ENCODE measurements at regions not wholly inside any gene's neighbourhood (a gene's known extent, or its start where the extent isn't known, plus 50 kb on each side); places are given as distances from the start of the nearest gene placed in this dataset.
"Not testable (repeated sequence)": the region's sequence is repeated elsewhere in the genome, so short reads cannot be mapped to it uniquely, and the experiment has no call there.

DNA sequence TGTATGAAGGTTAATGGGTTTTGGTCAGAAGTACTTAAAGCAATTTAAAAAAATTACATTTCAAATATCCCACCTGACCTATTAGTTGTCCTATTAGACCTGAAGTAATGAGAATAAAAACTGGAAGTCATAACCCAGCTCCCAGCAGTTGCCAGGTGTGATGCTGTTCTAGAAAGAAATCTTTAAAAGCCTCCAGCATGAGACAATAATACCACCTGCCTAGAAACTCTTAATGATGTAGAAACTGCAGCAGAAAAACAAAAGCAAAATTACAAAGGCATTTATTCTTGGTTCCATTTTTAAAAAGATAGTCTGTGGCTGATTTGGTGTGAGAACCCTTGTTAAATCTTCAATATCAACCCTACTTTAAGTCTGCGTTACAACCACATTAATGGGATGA, 1137.7 kb upstream of the TENM3 start:
- H2AFZ ChIP-seq (ENCODE audit: low read depth, low read length) = no peak overlapping the region

DNA sequence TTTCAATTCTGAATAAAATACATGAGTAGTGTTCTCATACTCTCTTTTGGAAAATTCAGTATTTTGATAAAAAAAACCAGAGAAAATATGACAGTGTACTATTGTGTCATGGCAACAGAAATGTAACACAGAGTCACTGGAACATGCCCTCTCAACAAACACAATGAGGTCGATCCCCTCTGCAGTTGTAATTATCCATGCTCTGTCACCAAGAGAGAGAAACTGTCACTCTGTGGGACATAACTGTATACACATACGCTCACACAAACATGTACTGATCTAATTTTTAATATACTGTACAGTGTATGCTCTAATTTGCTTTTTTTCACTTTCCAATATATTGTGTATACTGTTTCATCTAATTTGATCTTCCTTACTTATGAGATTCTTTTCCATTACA, 1136.8 kb upstream of the TENM3 start:
- H3K9me3 ChIP-seq (ENCODE audit: low read length) = no peaks in the 10 kb centered on the region
- H3K4me1 ChIP-seq (ENCODE audit: insufficient read depth, low read length) = no peaks in the 10 kb centered on the region
- no peaks in the 10 kb centered on the region for H3K27me3 ChIP-seq (ENCODE audit: insufficient read depth, low read length)
- no peak overlapping the region for H3K4me3 ChIP-seq (ENCODE audit: low read length)
- H3K36me3 ChIP-seq (ENCODE audit: insufficient read depth, low read length) = no peaks in the 10 kb centered on the region
- no peak overlapping the region for H2AFZ ChIP-seq (ENCODE audit: low read depth, low read length)

More for the DNA sequence above, 1137.7 kb upstream of the TENM3 start:
- H3K4me1 ChIP-seq (ENCODE audit: insufficient read depth, low read length) = no peaks in the 10 kb centered on the region
- H3K4me3 ChIP-seq (ENCODE audit: low read length) = no peak overlapping the region
- no peaks in the 10 kb centered on the region for H3K27me3 ChIP-seq (ENCODE audit: insufficient read depth, low read length)
- no peaks in the 10 kb centered on the region for H3K9me3 ChIP-seq (ENCODE audit: low read length)
- H3K36me3 ChIP-seq (ENCODE audit: insufficient read depth, low read length) = no peaks in the 10 kb centered on the region

DNA sequence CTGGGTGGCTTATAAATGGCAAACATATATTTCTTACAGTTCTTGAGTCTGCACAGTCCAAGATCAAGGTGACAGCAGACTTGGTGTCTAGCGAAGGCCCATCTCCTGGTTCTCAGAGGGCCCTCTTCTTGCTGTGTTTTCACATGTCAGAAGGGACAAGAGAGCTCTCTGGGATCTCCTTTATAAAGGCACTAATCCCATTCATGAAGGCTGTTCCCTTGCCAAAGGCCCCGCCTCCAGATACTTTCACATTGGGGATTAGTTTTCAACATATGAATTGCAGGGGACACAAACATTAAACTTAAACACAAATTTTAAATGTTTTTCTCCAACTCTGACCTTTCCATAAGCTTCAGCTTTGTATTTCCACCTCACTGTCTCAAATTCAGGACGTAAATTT, 1135.0 kb upstream of the TENM3 start:
- no peaks in the 10 kb centered on the region for H3K4me1 ChIP-seq (ENCODE audit: insufficient read depth, low read length)
- H2AFZ ChIP-seq (ENCODE audit: low read depth, low read length) = no peak overlapping the region
- H3K36me3 ChIP-seq (ENCODE audit: insufficient read depth, low read length) = no peaks in the 10 kb centered on the region
- H3K9me3 ChIP-seq (ENCODE audit: low read length) = no peaks in the 10 kb centered on the region
- no peak overlapping the region for H3K4me3 ChIP-seq (ENCODE audit: low read length)
- H3K27me3 ChIP-seq (ENCODE audit: insufficient read depth, low read length) = no peaks in the 10 kb centered on the region

DNA sequence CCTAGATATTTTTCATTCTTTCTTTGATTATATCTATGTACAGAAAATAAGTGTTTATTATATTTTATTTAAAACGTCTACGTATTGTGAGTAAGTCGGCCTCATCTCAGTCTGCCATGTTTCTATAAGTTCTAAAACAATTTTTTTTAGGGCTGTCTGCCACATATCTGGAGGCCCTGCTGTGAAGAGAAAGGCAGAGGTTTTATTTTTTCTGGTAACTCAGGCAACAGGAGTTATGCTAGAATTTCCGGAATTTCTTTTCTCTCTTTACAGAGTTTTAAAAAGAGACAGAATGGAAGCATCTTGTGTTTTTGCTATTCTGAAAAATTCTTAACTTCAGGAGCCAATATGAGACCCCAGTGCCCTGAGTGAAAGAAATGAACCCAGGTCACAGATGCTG, 1124.0 kb upstream of the TENM3 start:
- Histone ChIP-seq H3K4me3 (ENCODE audit: low read length) (no peak overlapping the region), H3K27me3 (ENCODE audit: insufficient read depth, low read length) (no peaks in the 10 kb centered on the region), H3K4me1 (ENCODE audit: insufficient read depth, low read length) (peaks cover 18% of the 10 kb centered on the region), H3K36me3 (ENCODE audit: insufficient read depth, low read length) (no peaks in the 10 kb centered on the region), H3K9me3 (ENCODE audit: low read length) (no peaks in the 10 kb centered on the region), H2AFZ (ENCODE audit: low read depth, low read length) (no peak overlapping the region)

DNA sequence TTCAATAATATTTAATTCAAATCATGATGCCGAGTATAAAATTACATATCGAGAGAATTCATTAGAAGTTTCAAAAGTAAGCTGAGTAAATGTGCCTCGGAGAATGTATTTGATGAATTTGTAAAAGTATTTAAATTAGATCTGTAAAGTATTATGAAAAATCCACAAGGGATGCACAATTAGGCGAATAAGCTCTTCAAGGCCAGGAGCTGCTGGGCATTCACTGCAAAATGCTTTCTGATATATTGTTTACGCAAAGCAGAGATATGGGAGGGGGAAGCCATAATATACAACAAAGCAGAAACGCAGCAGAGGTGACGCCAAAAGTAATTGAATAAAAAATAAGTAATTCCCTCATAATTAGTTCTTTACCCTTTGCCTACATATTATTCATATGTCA, 1121.5 kb upstream of the TENM3 start:
- Histone ChIP-seq H3K9me3 (ENCODE audit: low read length) (no peaks in the 10 kb centered on the region), H3K27me3 (ENCODE audit: insufficient read depth, low read length) (no peaks in the 10 kb centered on the region), H3K36me3 (ENCODE audit: insufficient read depth, low read length) (no peaks in the 10 kb centered on the region), H2AFZ (ENCODE audit: low read depth, low read length) (no peak overlapping the region), H3K4me1 (ENCODE audit: insufficient read depth, low read length) (peaks cover 18% of the 10 kb centered on the region), H3K4me3 (ENCODE audit: low read length) (no peak overlapping the region)

DNA sequence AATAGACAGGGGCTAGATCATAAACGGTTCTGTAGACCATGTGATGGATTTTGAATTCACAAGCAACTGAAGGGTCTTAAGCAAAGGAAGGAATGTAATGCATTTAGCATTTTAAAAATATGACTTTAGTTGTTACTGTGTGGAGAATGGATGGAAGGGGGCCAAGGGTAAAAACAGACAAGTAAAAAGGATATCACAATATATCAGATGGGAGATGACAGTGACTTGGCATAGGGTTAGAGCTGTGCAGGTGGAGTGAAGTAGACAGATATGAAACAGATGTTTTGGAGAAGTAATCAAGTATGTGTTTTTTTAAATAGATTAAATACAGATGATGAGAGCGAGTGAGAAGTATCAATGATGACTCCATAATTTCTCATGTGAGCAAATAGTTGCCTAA, 1116.0 kb upstream of the TENM3 start:
- Histone ChIP-seq H3K36me3 (ENCODE audit: insufficient read depth, low read length) (no peaks in the 10 kb centered on the region), H3K27me3 (ENCODE audit: insufficient read depth, low read length) (no peaks in the 10 kb centered on the region), H2AFZ (ENCODE audit: low read depth, low read length) (peak overlapping the region; percentile 38), H3K4me3 (ENCODE audit: low read length) (no peak overlapping the region), H3K4me1 (ENCODE audit: insufficient read depth, low read length) (peaks cover 10% of the 10 kb centered on the region), H3K9me3 (ENCODE audit: low read length) (no peaks in the 10 kb centered on the region)

DNA sequence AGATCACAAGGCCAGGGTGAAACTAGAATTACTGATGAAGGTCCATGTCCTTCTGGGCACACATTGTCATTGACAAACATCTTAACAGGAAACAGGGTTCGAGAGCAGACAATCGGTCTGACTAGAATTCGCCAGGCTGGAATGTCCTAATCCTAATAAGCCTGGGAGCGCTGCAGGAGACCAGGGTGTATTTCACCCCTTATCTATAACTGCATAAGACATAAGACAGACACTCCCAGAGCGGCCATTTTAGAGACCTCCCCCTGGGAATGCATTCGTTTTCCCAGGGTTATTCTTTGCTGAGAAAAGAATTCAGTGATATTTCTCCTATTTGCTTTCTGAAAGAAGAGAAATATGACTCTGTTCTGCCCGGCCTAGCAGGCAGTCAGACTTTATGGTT, 1112.9 kb upstream of the TENM3 start:
- not testable (repeated sequence) for H3K36me3 ChIP-seq (ENCODE audit: insufficient read depth, low read length); H2AFZ ChIP-seq (ENCODE audit: low read depth, low read length); H3K9me3 ChIP-seq (ENCODE audit: low read length); H3K4me3 ChIP-seq (ENCODE audit: low read length); H3K27me3 ChIP-seq (ENCODE audit: insufficient read depth, low read length)
- peaks cover 10% of the 10 kb centered on the region for H3K4me1 ChIP-seq (ENCODE audit: insufficient read depth, low read length)

DNA sequence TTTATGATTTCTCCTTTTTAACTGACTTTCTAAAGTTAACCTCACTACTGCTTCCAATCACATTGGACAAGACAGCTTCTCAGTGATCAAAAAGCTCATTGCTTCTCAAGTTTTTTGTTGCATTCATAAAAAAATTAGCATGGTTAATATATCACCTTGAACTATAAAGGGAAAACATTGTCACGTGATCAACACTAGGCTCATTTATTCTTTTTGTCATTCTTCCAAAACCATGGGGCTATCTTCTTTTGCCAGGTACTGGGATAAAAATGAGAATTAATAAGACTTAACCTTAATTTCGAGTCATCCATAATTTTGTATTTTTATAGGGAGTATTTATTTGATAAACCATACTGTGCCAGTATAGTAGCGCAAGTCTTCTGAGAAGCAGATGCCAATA, 1105.9 kb upstream of the TENM3 start:
- Histone ChIP-seq H3K9me3 (ENCODE audit: low read length) (no peaks in the 10 kb centered on the region), H3K27me3 (ENCODE audit: insufficient read depth, low read length) (no peaks in the 10 kb centered on the region), H3K4me3 (ENCODE audit: low read length) (no peak overlapping the region), H2AFZ (ENCODE audit: low read depth, low read length) (no peak overlapping the region), H3K36me3 (ENCODE audit: insufficient read depth, low read length) (no peaks in the 10 kb centered on the region), H3K4me1 (ENCODE audit: insufficient read depth, low read length) (no peaks in the 10 kb centered on the region)

DNA sequence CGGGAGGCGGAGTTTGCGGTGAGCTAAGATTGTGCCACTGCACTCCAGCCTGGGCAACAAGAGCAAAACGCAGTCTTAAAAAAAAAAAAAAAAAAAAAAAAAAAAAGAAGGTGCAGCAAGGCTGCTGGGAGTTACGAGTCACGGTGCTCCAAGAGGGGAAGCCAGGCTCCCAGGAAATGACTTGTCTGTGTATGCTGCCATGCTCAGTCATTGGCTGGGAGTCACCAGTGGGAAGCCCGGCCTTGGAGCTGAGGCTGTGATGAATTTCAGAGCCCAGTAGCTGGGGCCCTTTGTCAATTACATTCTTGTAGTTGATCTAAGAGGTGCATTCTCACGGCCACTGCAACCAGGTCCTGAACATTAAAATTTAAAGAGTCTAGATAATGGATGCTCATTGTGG, 1105.1 kb upstream of the TENM3 start:
- H3K36me3 ChIP-seq (ENCODE audit: insufficient read depth, low read length) = no peaks in the 10 kb centered on the region
- no peaks in the 10 kb centered on the region for H3K9me3 ChIP-seq (ENCODE audit: low read length)
- H3K4me3 ChIP-seq (ENCODE audit: low read length) = no peak overlapping the region
- H3K27me3 ChIP-seq (ENCODE audit: insufficient read depth, low read length) = no peaks in the 10 kb centered on the region
- no peaks in the 10 kb centered on the region for H3K4me1 ChIP-seq (ENCODE audit: insufficient read depth, low read length)
- H2AFZ ChIP-seq (ENCODE audit: low read depth, low read length) = no peak overlapping the region

DNA sequence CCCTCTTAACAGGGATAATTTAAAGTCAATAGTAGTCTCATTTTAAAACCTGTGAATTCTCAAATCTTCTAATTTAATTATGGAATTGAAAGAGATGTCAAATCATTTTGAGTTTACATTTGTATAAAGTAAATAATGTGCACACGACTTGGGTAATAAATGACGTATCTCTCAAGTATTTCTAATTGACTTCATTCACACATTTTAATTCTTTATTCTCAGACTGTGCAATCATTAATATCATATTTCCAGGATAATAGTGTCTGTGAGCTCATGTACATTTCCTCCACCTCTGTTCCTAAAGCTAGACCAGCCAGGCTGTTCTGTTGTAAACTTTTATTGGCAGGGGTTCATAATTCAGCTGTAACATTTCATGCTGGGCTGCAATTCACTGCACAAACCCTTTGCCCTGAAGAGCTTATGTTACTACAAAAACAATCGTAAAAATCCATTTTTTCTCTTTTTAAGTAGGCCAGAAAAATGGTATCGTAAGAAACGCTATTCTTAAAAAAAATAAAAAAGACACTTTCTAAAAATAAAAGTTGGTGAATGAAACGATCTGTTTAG, 1103.1 kb upstream of the TENM3 start:
- Histone ChIP-seq H3K9me3 (ENCODE audit: low read length) (no peaks in the 10 kb centered on the region), H3K4me3 (ENCODE audit: low read length) (no peak overlapping the region), H3K27me3 (ENCODE audit: insufficient read depth, low read length) (no peaks in the 10 kb centered on the region), H3K4me1 (ENCODE audit: insufficient read depth, low read length) (no peaks in the 10 kb centered on the region), H3K36me3 (ENCODE audit: insufficient read depth, low read length) (no peaks in the 10 kb centered on the region), H2AFZ (ENCODE audit: low read depth, low read length) (no peak overlapping the region)

DNA sequence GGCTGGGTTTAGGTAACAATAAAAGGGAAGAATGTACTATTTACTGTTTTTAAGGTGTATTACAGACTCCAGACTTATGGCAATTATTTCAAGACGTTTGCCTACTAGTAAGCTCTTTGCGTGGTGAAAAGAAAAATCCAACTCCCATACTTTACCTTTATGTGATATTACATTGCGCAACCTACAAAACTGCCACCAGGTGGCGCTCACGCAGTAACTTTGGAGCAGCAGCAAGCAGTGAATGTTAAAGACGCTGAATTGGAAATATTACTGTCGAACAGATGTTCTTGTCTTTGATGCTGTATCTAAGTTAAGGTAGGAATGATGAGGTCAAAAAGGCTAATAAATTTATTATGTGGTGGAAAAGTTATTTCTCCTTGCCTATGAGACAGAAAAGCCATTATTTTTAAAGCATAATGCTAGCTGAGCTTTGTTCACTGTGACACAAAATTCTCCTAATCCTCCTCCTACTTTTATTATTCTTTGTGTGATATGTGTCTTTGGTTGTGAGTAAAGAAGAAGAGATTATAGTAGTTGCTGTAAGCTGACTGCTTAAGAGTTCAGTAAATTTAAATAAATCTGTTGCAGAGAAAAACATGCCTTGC, 1099.8 kb upstream of the TENM3 start:
- H3K36me3 ChIP-seq (ENCODE audit: insufficient read depth, low read length) = no peaks in the 10 kb centered on the region
- no peak overlapping the region for H3K4me3 ChIP-seq (ENCODE audit: low read length)

DNA sequence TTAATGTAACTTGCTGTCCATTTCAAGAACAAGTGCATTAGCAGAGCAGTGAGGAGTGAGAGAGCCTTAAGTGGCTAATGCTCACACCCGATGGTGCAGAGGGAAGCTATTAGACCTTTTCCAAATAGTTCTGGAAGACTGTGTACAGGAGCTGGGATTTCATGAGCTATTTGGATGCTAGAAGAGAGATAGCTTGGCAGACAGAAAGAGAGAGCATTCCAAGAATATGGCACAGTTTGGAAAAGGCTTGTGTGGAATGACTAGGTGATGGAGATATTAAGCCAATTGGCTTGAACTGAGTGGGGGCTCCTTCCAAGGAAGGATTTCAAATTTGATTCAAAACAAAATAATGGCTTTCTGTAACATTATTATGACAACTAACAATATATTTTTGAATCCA, 1097.2 kb upstream of the TENM3 start:
- Histone ChIP-seq H3K36me3 (ENCODE audit: insufficient read depth, low read length) (no peaks in the 10 kb centered on the region), H3K4me3 (ENCODE audit: low read length) (no peak overlapping the region), H3K27me3 (ENCODE audit: insufficient read depth, low read length) (no peaks in the 10 kb centered on the region), H3K9me3 (ENCODE audit: low read length) (no peaks in the 10 kb centered on the region), H3K4me1 (ENCODE audit: insufficient read depth, low read length) (peaks cover 2% of the 10 kb centered on the region), H2AFZ (ENCODE audit: low read depth, low read length) (no peak overlapping the region)

More for the DNA sequence above, 1099.8 kb upstream of the TENM3 start:
- Histone ChIP-seq H2AFZ (ENCODE audit: low read depth, low read length) (no peak overlapping the region), H3K27me3 (ENCODE audit: insufficient read depth, low read length) (no peaks in the 10 kb centered on the region), H3K9me3 (ENCODE audit: low read length) (no peaks in the 10 kb centered on the region), H3K4me1 (ENCODE audit: insufficient read depth, low read length) (no peaks in the 10 kb centered on the region)

DNA sequence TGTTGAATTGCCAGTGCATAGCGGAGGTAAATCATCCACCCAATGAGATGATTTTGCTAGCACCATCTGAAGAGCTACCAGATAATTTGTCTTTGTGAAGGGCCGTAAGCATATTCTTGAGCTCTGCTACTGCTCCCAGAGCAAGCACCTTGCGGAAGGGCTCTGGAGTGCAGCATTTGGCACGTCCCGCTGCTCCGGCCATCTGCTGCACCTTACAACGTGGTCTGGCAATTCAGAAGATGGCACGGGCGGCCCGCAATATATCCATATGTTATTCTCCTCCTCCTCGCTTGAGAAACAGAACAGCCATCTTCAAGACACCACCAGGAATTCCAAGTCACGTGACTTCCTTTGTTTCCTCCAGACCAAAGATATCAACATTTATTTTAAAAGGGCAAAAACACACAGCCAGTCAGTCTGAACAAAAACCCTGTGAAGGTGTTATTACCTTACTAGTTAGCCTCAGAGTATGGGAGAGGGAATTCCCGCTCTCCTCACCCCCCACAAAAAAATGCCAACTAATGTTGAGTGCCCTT, 1095.7 kb upstream of the TENM3 start:
- no peaks in the 10 kb centered on the region for H3K27me3 ChIP-seq (ENCODE audit: insufficient read depth, low read length)
- no peak overlapping the region for H3K4me3 ChIP-seq (ENCODE audit: low read length)
- H3K4me1 ChIP-seq (ENCODE audit: insufficient read depth, low read length) = peaks cover 2% of the 10 kb centered on the region
- H2AFZ ChIP-seq (ENCODE audit: low read depth, low read length) = no peak overlapping the region
- H3K36me3 ChIP-seq (ENCODE audit: insufficient read depth, low read length) = no peaks in the 10 kb centered on the region
- no peaks in the 10 kb centered on the region for H3K9me3 ChIP-seq (ENCODE audit: low read length)

DNA sequence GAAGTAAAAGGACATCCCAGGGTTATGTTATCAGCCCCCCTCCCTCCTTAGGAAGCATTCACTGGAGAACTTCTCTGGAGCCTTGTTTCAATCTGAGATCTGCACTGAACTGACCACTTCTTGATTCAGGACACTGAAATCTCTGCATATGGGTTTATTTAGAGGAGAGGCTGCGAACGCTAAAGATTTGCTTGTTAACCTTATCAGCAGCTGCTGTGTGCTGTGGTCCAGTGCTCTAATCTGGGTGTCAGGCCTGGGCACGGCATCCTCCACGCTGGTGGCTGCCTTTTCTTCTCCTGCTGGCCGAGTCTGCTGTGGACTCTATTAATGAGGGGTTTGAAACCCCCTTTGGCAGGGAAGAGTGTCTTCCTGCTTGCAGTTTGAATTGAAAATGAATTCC, 1094.7 kb upstream of the TENM3 start:
- Histone ChIP-seq H3K9me3 (ENCODE audit: low read length) (no peaks in the 10 kb centered on the region), H3K36me3 (ENCODE audit: insufficient read depth, low read length) (no peaks in the 10 kb centered on the region), H3K4me3 (ENCODE audit: low read length) (no peak overlapping the region), H3K4me1 (ENCODE audit: insufficient read depth, low read length) (peaks cover 2% of the 10 kb centered on the region), H3K27me3 (ENCODE audit: insufficient read depth, low read length) (no peaks in the 10 kb centered on the region), H2AFZ (ENCODE audit: low read depth, low read length) (no peak overlapping the region)

Measured in neuron (in vitro differentiated cells).